HG03159 (cell line): ENCODE measurements at regions not wholly inside any gene's neighbourhood (a gene's known extent, or its start where the extent isn't known, plus 50 kb on each side); places are given as distances from the start of the nearest gene placed in this dataset.

Source experiments
- ATAC-seq: cut with Tn5 transposase; IDR thresholded peaks from one replicate; pipeline ENCODE4 v1.9.1; 2021; ENCODE audit warnings: mild to moderate bottlenecking, moderate library complexity; ENCODE audit not compliant: unreplicated experiment

DNA sequence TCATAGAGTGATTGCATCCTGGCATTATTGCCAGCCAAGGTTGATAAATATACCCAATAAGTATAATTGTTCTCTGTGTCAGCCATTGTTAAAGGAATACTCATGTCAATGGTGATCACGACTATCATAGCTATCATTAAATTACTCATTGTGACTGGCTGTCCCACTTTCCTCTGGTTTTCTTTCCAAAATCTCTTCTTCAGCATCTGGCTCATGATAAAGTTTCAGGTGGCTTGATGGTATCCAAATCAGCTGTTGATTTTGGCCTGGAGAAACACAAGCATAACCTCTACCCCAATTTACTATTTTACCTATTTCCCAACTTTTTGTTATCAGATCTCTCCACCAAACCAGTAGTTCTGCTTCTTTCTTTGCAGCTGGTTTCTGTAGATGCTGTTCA is 67.1 kb upstream of the SPIN2A start:
- ATAC-seq, result no peak

DNA sequence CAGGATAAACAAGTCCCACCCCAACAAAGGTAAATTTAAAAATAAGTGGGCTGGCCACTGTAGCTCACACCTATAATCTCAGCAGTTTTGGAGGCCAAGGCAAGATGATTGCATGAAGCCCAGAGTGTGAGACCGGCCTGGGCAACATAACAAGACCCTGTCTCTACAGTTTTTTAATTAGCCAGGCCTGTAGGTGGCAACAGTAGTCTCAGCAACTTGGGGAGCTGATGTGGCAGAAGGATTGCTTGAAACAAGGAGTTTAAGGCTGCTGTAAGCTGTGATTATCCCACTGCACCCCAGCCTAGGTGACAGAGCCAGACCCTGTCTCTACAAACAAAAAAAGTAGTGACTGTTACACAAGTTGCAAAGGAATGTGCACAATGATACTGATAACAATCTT is 74.6 kb upstream of the FAAH2 start:
- no peak for ATAC-seq

DNA sequence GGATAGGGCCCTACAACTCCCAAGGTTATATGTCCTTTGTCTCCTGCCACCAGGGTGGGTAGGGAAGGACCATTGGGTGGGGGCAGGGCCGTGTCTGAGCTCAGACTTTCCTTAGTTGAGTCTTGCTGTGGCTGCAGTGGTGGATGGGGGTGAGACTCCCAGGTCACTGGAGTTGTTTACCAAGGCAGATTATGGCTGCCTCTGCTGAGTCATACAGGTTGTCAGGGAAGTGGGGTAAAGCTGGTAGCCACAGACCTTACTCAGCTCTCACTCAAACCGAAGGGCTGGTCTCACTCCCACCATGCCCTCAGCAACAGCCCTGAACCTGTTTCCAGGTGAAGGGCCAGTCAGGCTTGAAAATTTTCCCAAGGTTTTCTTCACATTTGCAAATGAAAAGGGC is 58.8 kb upstream of the FAAH2 start:
- ATAC-seq, result no peak

DNA sequence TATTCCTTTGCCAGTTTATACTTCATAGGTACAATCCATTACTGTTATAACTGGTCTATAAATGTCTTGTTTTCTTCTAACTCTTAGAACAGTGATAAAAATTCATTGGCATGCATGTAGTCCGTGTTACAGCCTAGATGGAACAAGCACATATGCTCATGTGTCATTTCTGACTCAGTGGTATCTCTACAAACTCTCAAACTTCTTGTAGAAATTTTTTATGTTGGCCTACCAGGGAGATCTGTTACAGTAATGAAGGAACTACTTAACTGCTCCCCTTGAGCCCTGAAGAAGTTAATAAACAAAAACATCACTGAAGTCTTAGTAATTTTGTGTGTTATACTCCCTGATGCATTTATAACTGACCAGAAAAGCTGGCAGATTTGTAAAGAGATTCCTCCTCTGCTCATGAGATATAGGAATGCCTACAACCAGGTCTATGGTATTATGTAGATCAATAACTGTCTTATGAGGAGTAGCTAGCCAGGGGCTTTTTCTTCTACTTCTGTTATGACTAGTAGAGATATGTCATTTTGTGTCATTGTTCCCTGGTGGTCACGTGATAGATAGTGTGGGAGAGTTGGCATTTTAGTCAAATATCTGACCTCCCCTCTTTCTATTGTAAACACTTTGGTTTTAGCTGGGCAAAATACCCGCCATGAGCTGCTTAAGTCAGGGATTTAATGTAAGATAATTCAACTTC is 53.7 kb upstream of the FAAH2 start:
- ATAC-seq, result peak; percentile 67
